Skeletal muscle cell (primary cell): ENCODE measurements at regions not wholly inside any gene's neighbourhood (a gene's known extent, or its start where the extent isn't known, plus 50 kb on each side); places are given as distances from the start of the nearest gene placed in this dataset.
"Not testable (repeated sequence)": the region's sequence is repeated elsewhere in the genome, so short reads cannot be mapped to it uniquely, and the experiment has no call there.

Experiments
- DNase-seq: peaks from one replicate; pipeline ENCODE4 v3.0.0-alpha.2; 2010; ENCODE audit warnings: low read depth
- H3K4me3 ChIP-seq: 2 replicates; pipeline ENCODE4 v1.5.1; 2011; ENCODE audit warnings: low read depth, mild to moderate bottlenecking, control low read depth, low read length, moderate library complexity

DNA sequence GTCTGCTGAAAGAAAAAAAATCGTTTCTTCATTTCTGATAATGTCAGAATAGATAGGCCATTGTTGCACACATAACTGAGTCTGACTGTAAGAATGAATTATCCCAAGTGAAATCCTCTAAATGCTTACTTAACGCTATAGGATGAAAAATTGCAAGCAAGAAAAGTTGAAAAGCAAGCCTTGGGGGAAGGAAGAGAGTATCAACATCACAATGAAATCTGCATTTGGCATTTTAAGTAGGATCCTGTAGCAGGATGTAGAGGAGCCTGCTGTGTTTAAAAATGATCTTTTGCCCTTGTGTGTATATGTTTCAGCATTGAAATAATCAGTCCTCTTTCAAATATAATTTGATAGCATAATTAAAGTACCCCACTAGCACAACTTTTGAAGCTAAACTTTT is 464.3 kb upstream of the ZNF337 start:
- not testable (repeated sequence) for DNase-seq, H3K4me3 ChIP-seq

DNA sequence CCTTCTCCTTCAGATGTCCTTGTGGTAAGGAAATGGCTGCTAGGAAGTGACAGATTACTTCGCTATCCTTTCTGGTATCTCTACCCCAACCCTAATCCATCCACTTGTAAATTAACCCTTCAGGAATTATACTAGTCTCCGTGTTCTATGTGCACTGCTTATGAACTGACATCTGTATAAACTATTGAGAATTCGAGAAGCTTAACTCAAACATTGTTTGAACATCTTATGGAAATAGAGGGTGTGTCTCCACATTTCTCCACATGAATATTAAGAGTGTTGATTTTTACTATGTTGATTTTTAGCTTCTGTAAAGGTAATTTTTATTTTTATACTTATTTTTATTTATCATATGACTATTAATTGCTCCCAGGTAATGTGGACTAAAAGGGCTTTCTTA is 457.6 kb upstream of the ZNF337 start:
- H3K4me3 ChIP-seq = no peak overlapping the region

DNA sequence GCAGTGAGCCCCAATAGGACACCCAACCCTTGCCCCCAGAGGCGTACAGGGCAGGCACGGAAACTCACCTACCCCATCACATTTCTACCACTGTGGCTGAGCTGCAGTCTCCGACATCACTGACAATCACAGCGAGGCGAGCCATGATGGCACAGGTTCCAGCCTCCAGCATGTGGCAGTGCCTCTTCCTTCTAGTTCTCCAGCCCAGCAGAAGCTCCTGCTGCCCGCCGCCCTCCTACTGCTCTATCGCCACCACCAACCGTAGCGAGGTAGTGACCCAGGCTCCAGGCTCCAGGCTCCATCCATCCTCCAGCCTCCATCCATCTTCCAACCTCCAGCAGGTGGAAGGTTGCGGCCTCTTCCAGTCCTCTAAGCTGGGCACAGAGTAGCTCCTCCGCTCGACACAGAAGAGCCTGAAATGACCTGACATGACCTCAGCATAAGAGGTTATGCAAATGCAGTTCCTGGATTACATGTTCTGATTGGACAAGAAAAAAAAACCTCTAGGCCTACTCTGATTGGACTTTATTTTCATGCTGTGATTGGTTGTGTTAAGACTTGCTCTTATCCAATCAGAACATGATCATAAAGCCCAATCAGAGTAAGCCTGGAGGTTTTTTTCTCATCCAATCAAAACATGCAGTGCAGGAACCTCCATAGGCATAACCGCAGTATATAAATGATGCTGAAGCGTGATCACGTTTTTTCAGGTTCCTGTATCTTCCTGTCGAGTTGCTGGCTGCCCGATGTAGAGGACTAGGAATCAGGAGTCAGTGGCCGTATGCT is 438.9 kb upstream of the ZNF337 start:
- no peak overlapping the region for H3K4me3 ChIP-seq
- no peak for DNase-seq

More for the DNA sequence above, 457.6 kb upstream of the ZNF337 start:
- DNase-seq = no peak

- no peak overlapping the region for H3K4me3 ChIP-seq
- DNase-seq = no peak
These were observed 438.0 kb upstream of the ZNF337 start for GRCh38 chr20:26134606-26135005.

GRCh38 chr20:26133794-26134193 is 437.1 kb upstream of the ZNF337 start:
- not testable (repeated sequence) for H3K4me3 ChIP-seq, DNase-seq

DNA sequence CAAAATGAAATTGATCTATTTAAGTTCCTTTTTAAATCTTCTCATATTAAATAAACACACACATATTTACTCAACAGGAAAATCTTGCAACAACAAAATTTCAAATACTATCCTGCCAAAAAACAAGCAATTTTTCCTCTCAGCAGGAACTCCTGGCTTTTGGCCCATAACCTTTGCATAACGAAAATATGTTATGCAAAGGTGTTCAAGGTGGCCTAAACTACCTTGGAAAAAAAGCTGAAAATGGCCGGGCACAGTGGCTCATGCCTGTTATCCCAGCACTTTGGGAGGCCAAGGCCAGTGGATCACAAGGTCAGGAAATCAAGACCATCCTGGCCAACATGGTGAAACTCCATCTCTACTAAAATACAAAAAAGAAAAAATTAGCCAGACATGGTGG is 424.3 kb upstream of the ZNF337 start:
- H3K4me3 ChIP-seq, DNase-seq: not testable (repeated sequence)

DNA sequence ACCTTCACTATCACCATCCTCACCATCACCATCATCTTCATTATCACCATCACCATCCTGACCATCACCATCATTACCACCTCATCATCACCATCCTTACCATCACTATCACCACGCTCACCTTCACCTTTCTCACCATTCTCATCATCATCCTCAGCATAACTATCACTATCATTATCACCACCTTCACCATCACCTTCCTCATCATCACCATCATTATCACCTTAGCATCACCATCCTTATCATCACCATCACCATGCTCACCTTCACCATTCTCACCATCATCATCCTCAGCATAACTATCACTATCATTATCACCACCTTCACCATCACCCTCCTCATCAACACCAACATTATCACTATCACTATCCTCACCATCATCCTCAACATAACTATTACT is 397.8 kb upstream of the ZNF337 start:
- not testable (repeated sequence) for H3K4me3 ChIP-seq, DNase-seq

DNA sequence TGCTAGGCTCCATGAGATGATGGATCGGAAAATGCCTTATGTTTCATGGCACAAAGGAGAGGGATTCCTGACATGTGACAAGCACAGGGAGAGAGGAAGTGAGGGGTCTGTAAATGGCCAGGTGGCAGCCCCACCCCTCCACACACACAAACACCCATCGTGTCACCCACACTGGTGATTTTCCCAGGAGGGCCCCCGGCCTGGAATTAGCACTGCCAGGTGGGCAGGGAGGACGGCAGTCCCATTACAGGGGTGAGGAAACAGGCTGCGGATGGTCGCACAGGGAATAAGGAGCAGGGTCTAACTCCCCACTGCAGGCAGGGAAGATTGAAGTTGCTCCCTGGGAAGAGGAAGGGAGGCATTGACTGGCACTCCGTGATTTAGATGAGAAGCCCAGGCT is 395.3 kb upstream of the ZNF337 start:
- not testable (repeated sequence) for H3K4me3 ChIP-seq, DNase-seq

- not testable (repeated sequence) for DNase-seq, H3K4me3 ChIP-seq
These were observed 389.5 kb upstream of the ZNF337 start for GRCh38 chr20:26086195-26086594.

- DNase-seq, H3K4me3 ChIP-seq: not testable (repeated sequence)
These were observed 377.3 kb upstream of the ZNF337 start for GRCh38 chr20:26073972-26074371.

DNA sequence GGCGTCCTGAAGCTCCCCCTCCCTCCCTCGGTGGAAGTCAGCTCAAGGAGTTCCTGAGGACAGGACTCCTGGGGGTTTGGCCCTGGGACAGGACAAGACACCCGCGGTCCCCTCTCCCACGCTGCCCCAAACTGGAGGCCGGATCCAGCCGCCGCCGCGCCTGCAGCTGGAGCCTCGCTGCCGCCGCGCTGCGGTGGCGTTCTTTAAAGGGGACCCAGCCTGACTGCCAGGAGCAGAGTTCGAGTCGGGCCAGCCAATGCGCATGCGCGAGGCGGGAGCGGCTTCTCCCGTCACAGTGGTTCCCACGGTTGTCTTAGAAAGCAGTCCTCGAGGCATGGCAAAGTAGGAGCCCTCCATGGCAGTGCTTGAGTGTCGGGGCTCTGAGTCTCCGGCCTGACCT is 362.7 kb upstream of the ZNF337 start:
- DNase-seq, H3K4me3 ChIP-seq: not testable (repeated sequence)

DNA sequence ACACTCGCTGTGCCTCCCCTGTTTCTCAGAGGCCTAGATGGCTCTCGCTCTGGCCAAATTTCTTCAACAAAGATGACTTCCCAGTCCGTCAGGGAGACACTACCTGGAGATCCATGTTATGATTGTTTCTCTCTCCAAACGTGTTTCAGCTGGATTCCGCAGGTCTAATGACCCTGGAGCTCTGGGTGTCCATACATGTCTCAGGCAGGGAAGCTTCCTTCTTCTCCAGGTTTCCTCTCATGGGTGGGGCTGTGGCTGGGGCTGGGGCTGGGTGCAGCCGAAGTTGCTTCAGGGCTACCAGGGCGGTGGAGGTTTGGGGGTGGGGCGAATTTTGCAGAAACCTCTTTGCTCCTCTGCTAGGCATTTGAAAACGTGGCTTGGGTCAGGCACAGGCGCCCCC is 361.8 kb upstream of the ZNF337 start:
- not testable (repeated sequence) for DNase-seq, H3K4me3 ChIP-seq

DNA sequence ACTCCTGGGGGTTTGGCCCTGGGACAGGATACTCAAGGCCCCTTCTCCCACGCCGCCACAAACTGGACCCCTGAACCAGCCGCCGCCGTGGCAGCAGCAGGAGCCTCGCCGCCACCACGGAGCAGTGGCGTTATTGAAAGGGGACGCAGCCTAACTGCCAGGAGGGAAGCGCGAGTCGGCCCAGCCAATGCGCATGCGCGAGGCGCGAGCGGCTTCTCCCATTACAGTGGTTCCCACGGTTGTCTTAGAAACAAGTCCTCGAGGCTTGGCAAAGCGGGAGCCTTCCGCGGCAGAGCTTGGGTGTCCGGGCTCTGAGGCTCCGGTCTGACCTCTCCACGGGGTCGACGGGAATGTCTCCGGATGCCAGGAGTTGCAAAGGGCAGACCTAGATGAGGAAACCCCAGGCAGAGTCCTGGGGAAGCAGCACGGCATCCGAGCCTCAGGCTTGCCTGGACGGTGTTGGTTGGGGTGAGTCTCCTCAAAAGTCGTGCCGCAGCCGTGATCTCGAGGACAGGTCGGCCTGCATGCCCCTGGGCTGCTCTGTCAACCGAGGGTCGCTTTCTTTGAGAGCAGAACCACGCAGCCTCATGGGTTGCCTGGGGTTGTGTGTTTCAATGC is 360.6 kb upstream of the ZNF337 start:
- H3K4me3 ChIP-seq = not testable (repeated sequence)

DNA sequence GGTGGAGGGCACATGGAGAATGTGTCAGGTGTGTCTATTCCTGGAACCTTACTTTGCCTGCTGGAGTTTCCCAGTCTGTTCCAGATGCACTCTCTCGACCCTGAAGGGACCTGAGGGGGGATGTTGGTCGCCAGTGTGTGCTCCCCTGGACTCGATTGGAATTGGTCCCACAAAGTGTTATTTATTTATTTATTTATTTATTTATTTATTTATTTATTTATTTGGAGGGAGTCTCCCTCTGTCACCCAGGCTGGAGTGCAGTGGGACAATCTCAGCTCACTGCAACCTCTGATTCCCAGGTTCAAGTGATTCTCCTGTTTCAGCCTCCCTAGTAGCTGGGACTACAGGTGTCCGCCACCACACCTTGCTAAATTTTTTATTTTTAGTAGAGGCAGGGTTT is 329.1 kb upstream of the ZNF337 start:
- not testable (repeated sequence) for DNase-seq, H3K4me3 ChIP-seq

More for the DNA sequence above, 360.6 kb upstream of the ZNF337 start:
- DNase-seq = not testable (repeated sequence)

DNA sequence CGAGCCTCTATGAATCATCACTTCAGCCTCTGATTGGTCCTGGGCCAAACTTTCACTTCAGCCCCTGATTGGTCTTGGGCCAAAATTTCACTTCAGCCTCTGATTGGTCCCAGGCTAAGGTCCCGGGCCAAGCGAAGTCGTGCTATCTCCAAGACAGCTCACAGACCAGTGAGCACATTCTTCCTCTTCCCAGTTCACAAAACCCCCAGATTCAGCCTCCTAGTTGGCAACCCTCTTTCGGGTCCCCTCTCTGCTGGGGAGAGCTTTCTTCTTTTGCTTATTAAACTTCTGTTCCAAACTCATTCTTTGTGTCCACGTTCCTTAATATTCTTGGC is 314.3 kb upstream of the ZNF337 start:
- not testable (repeated sequence) for DNase-seq, H3K4me3 ChIP-seq

DNA sequence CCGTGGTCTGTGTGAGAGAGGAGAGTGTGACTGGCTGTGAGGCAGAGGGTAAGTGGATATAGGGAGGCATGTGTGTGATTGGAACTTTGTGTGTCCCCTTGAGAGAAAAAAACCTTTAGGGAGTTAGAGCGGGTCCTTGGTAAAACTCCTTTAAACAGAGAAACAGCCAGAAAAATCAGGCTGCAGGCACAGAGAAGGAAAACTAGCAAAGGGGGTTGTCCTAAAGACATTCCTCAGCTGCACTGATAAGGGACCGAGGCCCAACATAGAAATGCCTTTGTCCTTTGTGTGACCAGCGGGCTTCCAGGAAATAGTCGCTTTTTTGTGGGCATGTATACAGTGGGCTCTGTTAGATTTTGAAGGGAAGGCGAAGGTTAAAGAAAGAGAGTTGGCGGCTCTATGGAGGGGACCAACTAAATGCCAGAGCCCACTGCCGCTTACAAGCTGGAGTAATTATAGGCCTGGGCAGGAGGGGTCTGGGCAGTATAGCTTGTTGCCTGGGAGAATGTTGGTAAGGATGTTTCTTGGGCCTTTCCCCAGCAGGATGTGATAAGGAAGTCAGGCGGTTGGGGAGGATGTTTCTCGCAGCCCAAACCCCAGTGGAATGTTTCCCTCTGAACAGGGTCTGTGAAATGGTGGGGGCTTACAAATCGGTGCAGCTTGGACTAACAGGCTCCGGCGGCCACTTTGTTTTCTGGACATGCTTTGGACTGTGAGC is 313.7 kb upstream of the ZNF337 start:
- DNase-seq = peak; percentile 3
- peak overlapping the region; percentile 59 for H3K4me3 ChIP-seq

DNA sequence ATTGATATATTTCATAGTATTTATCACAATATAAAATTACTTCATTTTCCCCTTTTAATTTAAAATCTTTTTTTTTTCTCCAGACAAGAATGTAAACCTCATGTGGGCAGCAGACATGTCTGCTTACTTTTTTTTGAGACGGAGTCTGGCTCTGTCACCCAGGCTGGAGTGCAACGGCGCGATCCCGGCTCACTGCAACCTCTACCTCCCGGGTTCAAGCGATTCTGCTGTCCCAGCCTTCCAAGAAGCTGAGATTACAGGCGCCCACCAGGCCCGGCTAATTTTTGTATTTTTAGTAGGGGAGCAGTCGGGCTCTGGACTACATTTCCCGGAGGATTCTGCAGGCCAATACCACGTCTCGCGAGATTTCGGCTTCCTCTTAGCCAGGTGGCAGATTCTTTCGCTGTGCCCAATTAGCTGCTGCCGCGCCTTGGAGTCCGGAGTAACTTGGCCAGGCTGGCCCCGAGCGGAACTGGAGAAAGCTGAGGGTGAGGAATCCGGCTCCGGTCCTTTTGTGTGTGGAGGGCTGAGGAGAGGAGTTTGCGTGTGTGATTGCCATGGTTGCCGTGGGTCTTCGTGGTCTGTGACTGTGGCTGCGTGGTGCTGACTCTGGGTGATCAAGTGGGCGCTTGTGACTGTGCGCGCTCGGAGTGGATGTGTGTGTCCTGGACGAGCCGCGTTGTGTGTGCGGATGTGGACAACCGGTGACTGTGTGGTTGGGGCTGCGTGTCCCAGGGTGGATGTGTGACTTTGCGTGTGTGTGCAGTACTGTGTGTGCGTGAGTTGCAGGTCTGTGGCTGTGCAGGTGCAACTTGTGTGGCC is 313.0 kb upstream of the ZNF337 start:
- peak overlapping the region; percentile 59 for H3K4me3 ChIP-seq
- peak; percentile 83 for DNase-seq

- DNase-seq, H3K4me3 ChIP-seq: not testable (repeated sequence)
These were observed 311.4 kb upstream of the ZNF337 start for GRCh38 chr20:26008026-26008425.

GRCh38 chr20:26006164-26006563 is 309.5 kb upstream of the ZNF337 start:
- not testable (repeated sequence) for DNase-seq, H3K4me3 ChIP-seq

GRCh38 chr20:26003959-26004358 is 307.3 kb upstream of the ZNF337 start:
- DNase-seq, H3K4me3 ChIP-seq: not testable (repeated sequence)
